ENCODE measurements at regions not wholly inside any gene's neighbourhood (a gene's known extent, or its start where the extent isn't known, plus 50 kb on each side); places are given as distances from the start of the nearest gene placed in this dataset.

- Mint-ChIP-seq H3K4me3 (no peak overlapping the region), H3K36me3 (no peaks in the 10 kb centered on the region), H3K27ac (no peak overlapping the region), H3K27me3 (ENCODE audit: low read depth in 2 of 2) (peaks cover 0 to 3% of the 10 kb centered on the region in 2 donors), H3K9me3 (no peaks in the 10 kb centered on the region), H3K4me1 (no peaks in the 10 kb centered on the region)
- Histone ChIP-seq H3K9me3 (ENCODE audit: control insufficient read depth, insufficient read depth, low read length) (no peaks in the 10 kb centered on the region), H3K4me1 (ENCODE audit: control insufficient read depth, insufficient read depth, low read length) (no peaks in the 10 kb centered on the region), H3K27ac (ENCODE audit: low read length) (no peak overlapping the region), H3K36me3 (ENCODE audit: control insufficient read depth, insufficient read depth, low read length) (no peaks in the 10 kb centered on the region), H3K4me3 (ENCODE audit: low read length) (no peak overlapping the region), H3K27me3 (ENCODE audit: control insufficient read depth, insufficient read depth, low read length) (no peaks in the 10 kb centered on the region)
- ATAC-seq (no peak), DNase-seq (no peak)
- TF ChIP-seq CTCF (IDR thresholded peaks at IDR 0.05) = no peak
- intact Hi-C loops (cut with micrococcal nuclease) = no loop called here
- no CpG with 5 or more reads among the region's 1 CpG for WGBS (ENCODE audit: insufficient coverage)
Measured at GRCh38 chr12:74337951-74338350, 199.7 kb upstream of the ATXN7L3B start.

DNA sequence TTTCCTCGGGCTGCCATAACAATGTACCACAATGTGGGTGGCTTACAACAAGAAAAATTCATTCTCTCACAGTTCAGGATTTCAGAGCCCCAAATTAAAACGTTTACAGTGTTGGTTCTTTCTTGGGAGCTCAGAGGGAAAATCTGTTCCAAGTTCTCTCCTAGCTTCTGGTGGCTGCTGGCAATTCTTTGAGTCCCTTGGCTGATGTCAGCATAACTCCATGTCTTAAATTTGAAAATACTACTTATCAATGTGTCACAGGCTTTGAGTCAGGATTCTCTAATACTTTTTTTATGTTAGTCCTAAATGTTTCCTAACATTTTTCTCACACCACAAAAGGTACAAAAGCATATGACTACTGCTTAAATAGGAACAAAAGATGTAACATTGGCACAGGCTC is 198.4 kb upstream of the ATXN7L3B start:
- no peak overlapping the region for H3K4me3 Mint-ChIP-seq
- no peak for DNase-seq
- 33% methylated on average over 1 of the region's 2 CpGs for WGBS (ENCODE audit: insufficient coverage)
- Histone ChIP-seq H3K27ac (ENCODE audit: low read length) (no peak overlapping the region), H3K4me3 (ENCODE audit: low read length) (no peak overlapping the region), H3K36me3 (ENCODE audit: control insufficient read depth, insufficient read depth, low read length) (no peaks in the 10 kb centered on the region), H3K9me3 (ENCODE audit: control insufficient read depth, insufficient read depth, low read length) (no peaks in the 10 kb centered on the region), H3K27me3 (ENCODE audit: control insufficient read depth, insufficient read depth, low read length) (no peaks in the 10 kb centered on the region), H3K4me1 (ENCODE audit: control insufficient read depth, insufficient read depth, low read length) (no peaks in the 10 kb centered on the region)
- no peak for ATAC-seq
- no peaks in the 10 kb centered on the region for H3K4me1 Mint-ChIP-seq
- H3K36me3 Mint-ChIP-seq = no peaks in the 10 kb centered on the region
- no peaks in the 10 kb centered on the region for H3K9me3 Mint-ChIP-seq
- intact Hi-C loops (cut with micrococcal nuclease) = no loop called here
- no peak overlapping the region for H3K27ac Mint-ChIP-seq
- no peak for TF ChIP-seq CTCF (IDR thresholded peaks at IDR 0.05)
- H3K27me3 Mint-ChIP-seq (ENCODE audit: low read depth in 2 of 2) = peaks cover 0 to 3% of the 10 kb centered on the region in 2 donors

DNA sequence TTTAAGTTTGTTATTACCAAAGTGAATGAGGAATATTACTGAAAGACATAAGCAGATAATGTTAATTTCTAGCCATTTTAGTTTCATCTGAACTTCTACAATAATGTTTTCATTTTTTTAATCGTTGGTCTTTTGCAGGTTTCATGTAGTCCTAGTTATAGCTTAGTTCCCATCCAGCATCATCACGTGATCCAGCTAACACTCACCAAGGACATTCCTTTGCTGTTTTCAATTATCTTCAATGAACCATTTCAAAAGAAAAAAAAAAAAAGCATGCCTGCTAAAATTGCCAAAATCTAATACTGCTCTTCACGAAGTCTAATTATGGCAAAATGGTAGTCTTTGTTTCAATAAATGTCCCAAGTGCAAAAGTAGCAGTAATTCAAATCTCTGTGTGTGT is 187.7 kb upstream of the ATXN7L3B start:
- Mint-ChIP-seq H3K36me3 (no peaks in the 10 kb centered on the region), H3K27ac (no peak overlapping the region), H3K4me3 (no peak overlapping the region), H3K4me1 (no peaks in the 10 kb centered on the region), H3K9me3 (no peaks in the 10 kb centered on the region), H3K27me3 (ENCODE audit: low read depth in 2 of 2) (peaks cover 0 to 4% of the 10 kb centered on the region in 2 donors)
- 87% methylated on average over 2 of the region's 3 CpGs for WGBS (ENCODE audit: insufficient coverage)
- H3K4me3 ChIP-seq (ENCODE audit: low read length) = no peak overlapping the region
- H3K9me3 ChIP-seq (ENCODE audit: control insufficient read depth, insufficient read depth, low read length) = no peaks in the 10 kb centered on the region
- intact Hi-C loops (cut with micrococcal nuclease) = no loop called here
- no peaks in the 10 kb centered on the region for H3K4me1 ChIP-seq (ENCODE audit: control insufficient read depth, insufficient read depth, low read length)
- no peak overlapping the region for H3K27ac ChIP-seq (ENCODE audit: low read length)
- H3K36me3 ChIP-seq (ENCODE audit: control insufficient read depth, insufficient read depth, low read length) = no peaks in the 10 kb centered on the region
- TF ChIP-seq CTCF (IDR thresholded peaks at IDR 0.05) = no peak
- ATAC-seq (no peak), DNase-seq (no peak)
- H3K27me3 ChIP-seq (ENCODE audit: control insufficient read depth, insufficient read depth, low read length) = no peaks in the 10 kb centered on the region

DNA sequence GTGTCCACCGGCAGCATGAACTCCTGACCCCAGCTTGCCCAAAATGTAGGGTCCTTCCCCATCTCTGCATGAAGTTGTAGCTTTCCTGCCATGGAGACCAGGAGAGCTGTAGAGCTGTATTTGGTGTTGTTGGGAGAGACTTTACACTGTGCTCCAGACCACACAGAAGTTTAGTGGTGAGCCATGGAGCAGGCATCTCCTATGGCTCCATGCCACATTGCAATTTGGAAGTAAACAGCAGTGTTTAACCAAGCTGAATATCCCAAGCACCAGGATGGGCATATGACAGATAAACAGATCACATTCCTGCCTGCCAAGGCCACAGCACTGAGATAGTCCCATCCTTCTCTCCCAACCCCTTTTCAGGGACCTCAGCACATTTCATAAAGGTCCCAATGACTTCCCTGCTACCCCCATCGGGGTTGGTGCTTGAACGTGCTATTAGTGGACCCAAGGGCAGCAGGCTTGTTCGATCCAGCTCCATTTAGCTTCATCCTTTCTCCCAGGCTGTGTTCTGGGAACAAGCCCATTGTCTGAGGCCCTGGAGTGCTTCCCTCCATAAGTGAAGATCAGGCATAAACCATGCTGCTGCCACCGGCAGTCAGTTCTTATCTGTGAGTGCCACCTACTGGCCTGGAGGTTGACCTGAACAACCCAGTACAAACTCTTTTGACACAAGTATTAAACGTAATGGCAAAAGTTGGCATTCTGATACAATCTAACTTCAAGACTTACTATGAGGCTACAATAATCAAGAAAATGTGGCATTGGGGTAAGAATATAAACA is 172.3 kb upstream of the ATXN7L3B start:
- intact Hi-C loops (cut with micrococcal nuclease) = no loop called here
- H3K27me3 Mint-ChIP-seq (ENCODE audit: low read depth in 2 of 2) = peaks cover 2 to 14% of the 10 kb centered on the region in 2 donors
- H3K27me3 ChIP-seq (ENCODE audit: control insufficient read depth, insufficient read depth, low read length) = no peaks in the 10 kb centered on the region
- no peaks in the 10 kb centered on the region for H3K36me3 Mint-ChIP-seq
- no peaks in the 10 kb centered on the region for H3K9me3 ChIP-seq (ENCODE audit: control insufficient read depth, insufficient read depth, low read length)
- no peaks in the 10 kb centered on the region for H3K9me3 Mint-ChIP-seq
- no peaks in the 10 kb centered on the region for H3K4me1 ChIP-seq (ENCODE audit: control insufficient read depth, insufficient read depth, low read length)
- DNase-seq (no peak), ATAC-seq (no peak)
- H3K27ac Mint-ChIP-seq = no peak overlapping the region
- no peaks in the 10 kb centered on the region for H3K36me3 ChIP-seq (ENCODE audit: control insufficient read depth, insufficient read depth, low read length)
- no peak overlapping the region for H3K27ac ChIP-seq (ENCODE audit: low read length)
- TF ChIP-seq CTCF (IDR thresholded peaks at IDR 0.05) = no peak
- no peaks in the 10 kb centered on the region for H3K4me1 Mint-ChIP-seq
- no peak overlapping the region for H3K4me3 ChIP-seq (ENCODE audit: low read length)
- H3K4me3 Mint-ChIP-seq = no peak overlapping the region
- WGBS (ENCODE audit: insufficient coverage) = 82% methylated on average over 5 of the region's 6 CpGs

Measured in natural killer cell (primary cell).